ENCODE measurements at regions not wholly inside any gene's neighbourhood (a gene's known extent, or its start where the extent isn't known, plus 50 kb on each side); places are given as distances from the start of the nearest gene placed in this dataset.

- DNase-seq (ENCODE audit: low spot score), result no peak
Measured at GRCh38 chr9:105828171-105828570, 133.8 kb downstream of the TMEM38B start.

GRCh38 chr9:105828596-105829213, 134.4 kb downstream of the TMEM38B start:
- no peak for DNase-seq (ENCODE audit: low spot score)

GRCh38 chr9:105830461-105830860, 136.1 kb downstream of the TMEM38B start:
- no peak for DNase-seq (ENCODE audit: low spot score)

GRCh38 chr9:105832096-105832710, 137.9 kb downstream of the TMEM38B start:
- no peak for DNase-seq (ENCODE audit: low spot score)

GRCh38 chr9:105833271-105833975, 139.1 kb downstream of the TMEM38B start:
- DNase-seq (ENCODE audit: low spot score), result no peak

GRCh38 chr9:105834404-105834803, 140.1 kb downstream of the TMEM38B start:
- DNase-seq (ENCODE audit: low spot score), result no peak

GRCh38 chr9:105835721-105836120, 141.4 kb downstream of the TMEM38B start:
- DNase-seq (ENCODE audit: low spot score), result no peak

- no peak for DNase-seq (ENCODE audit: low spot score)
Measured at GRCh38 chr9:105836936-105837660, 142.8 kb downstream of the TMEM38B start.

- DNase-seq (ENCODE audit: low spot score), result no peak
Measured at GRCh38 chr9:105841562-105841961, 147.2 kb downstream of the TMEM38B start.

GRCh38 chr9:105842023-105842644, 147.8 kb downstream of the TMEM38B start:
- peak; percentile 17 for DNase-seq (ENCODE audit: low spot score)

GRCh38 chr9:105846825-105847224, 152.5 kb downstream of the TMEM38B start:
- DNase-seq (ENCODE audit: low spot score), result no peak

- no peak for DNase-seq (ENCODE audit: low spot score)
Measured at GRCh38 chr9:105850852-105851500, 156.6 kb downstream of the TMEM38B start.

- no peak for DNase-seq (ENCODE audit: low spot score)
Measured at GRCh38 chr9:105854026-105854782, 159.9 kb downstream of the TMEM38B start.

GRCh38 chr9:105854783-105855724, 160.7 kb downstream of the TMEM38B start:
- no peak for DNase-seq (ENCODE audit: low spot score)

- DNase-seq (ENCODE audit: low spot score), result no peak
Measured at GRCh38 chr9:105855987-105856386, 161.6 kb downstream of the TMEM38B start.

- no peak for DNase-seq (ENCODE audit: low spot score)
Measured at GRCh38 chr9:105858006-105858690, 163.8 kb downstream of the TMEM38B start.

- no peak for DNase-seq (ENCODE audit: low spot score)
Measured at GRCh38 chr9:105858877-105859276, 164.5 kb downstream of the TMEM38B start.

- DNase-seq (ENCODE audit: low spot score), result no peak
Measured at GRCh38 chr9:105859428-105860091, 165.2 kb downstream of the TMEM38B start.
